ENCODE measurements at regions not wholly inside any gene's neighbourhood (a gene's known extent, or its start where the extent isn't known, plus 50 kb on each side); places are given as distances from the start of the nearest gene placed in this dataset.

DNA sequence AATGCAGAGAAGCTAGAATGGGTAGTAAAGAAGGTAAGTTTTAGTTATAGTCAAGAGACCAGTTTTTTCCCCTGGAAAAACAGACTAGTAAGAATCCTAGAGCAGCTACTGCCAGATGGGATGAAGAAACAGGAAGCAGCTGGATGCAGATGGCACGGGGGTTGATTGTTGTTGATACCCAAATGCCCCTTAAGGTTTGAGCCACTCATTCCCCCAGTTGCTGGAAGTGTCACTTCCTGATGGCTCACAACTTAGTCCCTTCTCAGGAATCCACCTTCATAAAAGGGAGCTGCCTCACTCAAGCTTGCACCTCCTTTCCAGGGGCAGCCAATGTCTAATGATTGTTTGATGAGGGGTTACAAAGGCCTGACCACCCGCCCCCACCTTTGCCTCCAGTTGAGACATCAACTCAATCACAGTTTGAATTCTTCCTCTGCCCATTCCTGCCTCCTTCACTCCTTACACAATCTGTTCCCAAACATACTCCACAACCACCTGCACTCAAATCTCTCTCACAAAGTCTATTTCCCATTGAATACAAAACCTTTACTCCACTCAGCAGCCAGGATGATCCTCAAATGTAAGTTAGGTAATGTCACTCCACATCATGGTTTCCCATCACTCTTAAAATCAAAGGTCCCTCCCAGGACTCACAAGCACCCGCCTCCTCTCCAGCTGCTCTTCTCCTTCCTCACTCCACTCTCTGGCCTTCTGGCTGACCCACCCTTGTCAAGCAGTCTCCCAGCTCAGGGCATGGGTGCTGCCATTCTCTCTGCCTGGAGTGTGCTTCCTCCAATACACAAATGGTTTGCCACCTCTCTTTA lies 450.1 kb upstream of the THBS1 start:
- DNase-seq = no peak

DNA sequence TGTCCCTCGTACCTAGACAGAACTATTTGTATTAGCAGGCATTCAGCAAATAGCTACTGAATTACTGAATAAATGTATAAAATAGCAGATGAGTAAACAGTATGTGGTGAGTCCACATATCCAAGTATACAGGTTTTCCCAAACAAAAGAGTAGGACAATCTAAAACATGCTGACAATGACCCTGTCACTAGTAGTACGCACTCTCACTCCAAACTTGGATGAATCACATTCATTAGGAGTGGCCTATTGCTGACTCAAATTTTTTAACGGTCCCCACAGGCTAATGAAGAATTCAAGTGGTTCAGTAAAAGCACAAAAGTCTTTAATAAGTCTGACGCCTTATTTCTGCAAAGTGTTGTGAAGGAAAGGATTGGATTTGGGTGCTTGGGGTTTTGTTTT lies 449.3 kb upstream of the THBS1 start:
- DNase-seq = no peak

- no peak for DNase-seq
Measured at GRCh38 chr15:39132070-39132469, 448.8 kb upstream of the THBS1 start.

DNA sequence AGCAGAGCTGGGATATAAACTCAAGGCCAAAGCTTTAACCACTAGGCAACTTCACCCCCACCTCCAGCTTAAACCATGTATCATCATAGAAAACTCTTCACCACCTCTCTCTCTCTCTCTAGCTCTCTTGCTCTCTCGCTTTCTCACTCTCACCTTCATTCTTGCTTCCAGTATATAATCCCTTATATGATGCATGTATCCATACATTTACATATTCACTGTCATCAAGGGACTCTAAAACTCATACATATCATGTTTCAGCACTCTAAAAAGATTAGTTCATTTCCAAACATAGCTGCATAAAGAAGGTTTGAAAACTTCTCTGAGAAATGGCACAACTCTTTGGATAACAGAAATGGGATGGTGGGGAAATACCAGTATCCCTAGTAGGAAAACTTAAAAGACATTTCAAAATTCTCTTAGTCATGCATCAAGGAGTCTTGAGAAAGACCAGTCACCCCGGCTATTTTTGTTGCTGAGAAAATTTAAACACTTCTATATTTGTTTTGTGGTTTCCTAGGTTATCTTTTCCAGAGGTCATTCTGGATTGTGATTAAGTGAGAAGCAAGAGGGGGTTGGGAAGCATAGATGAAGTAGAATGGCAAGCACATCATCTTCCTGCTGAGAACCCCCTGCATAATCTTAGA lies 447.8 kb upstream of the THBS1 start:
- DNase-seq = no peak

- no peak for DNase-seq
Measured at GRCh38 chr15:39134282-39134681, 446.6 kb upstream of the THBS1 start.

GRCh38 chr15:39135989-39136388 lies 444.9 kb upstream of the THBS1 start:
- no peak for DNase-seq

DNA sequence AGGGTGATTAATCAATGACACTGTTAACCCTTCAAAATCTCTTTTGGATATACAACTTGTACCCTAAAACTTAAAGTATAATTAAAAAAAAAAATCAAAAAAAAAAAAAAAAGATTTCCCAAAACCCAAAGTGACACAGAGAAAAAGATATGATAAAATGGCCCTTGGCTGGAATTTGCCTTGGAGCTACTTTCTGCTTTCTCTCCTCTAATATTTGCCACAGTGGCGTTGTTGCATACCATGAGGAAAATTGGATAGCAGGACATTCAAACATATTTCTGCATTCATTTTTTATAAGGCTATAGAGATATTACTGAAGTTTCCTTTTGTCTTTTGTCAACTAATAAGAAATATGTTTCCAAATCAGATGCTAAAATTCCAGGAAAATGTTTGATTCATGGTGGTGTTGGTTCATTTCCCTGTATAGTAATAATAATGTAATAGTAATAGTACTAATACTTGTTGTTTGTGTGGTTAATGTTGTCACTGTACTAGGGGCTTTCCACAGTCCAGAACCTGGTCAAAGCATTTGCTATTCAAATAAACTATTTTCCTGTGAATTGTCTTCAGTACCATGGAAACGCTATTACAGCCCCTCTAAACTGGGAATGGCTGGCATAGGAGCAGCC lies 441.3 kb upstream of the THBS1 start:
- DNase-seq = no peak

DNA sequence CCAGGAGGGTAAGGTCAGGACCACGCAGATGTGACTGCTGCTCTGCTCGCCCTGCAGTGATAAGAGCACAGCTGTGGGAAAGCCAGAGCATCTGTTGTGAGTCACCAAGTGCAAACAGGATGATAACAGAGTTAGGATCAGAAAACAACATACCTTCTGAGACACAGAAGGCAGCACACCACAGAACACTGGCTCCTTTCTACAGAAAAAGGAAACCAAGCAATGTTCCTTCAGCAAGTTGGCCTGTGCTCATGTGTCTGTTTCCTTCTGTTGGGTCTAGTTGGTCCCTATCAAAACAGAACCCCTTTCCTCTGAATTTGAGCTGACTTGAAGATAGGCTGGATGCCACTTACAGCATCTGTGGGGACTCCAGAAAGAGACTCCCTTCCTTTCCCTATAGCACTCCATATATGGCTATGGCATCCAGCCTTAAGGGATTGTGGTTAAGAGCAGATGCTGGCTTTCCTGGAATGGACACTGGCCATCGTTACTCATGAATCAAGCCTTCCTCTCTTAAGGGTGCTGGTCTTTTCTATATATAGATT lies 440.7 kb upstream of the THBS1 start:
- DNase-seq = no peak

DNA sequence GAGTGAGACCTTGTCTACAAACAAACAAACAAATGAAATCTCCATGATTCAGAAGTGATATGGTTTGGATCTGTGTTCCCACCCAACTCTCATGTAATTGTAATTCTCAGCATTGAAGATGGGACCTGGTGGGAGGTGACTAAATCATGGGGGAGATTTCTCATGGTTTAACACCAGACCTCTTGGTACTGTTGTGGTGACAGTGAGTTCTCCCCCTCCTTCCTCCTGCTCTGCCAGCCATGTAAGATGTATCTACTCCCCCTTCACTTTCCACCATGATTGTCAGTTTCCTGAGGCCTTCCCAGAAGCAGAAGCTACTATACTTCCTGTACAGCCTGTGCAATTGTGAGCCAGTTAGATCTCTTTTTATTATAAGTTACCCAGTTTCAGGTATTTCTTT lies 438.4 kb upstream of the THBS1 start:
- DNase-seq = no peak

DNA sequence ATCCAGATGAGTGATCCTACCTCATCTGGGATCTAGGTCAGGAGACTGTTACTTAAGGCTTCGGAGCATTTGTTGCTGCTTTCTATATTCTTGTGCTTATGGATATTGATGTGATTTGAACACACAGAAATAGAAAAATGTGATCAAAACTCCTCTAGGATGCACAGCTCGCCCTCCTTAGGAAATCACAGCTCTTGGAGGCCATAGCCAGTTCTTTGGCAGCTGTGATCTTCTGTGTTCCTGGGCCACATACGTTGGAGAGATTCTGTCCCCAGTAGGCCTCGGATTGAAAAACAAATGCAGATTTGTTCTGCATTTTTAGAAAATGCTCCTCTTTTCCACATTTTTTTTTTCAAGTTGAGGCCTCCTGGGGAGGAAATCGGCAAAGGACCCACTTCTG lies 437.4 kb upstream of the THBS1 start:
- no peak for DNase-seq

GRCh38 chr15:39144051-39144450 lies 436.8 kb upstream of the THBS1 start:
- DNase-seq = no peak

GRCh38 chr15:39144613-39145499 lies 436.0 kb upstream of the THBS1 start:
- DNase-seq = no peak

GRCh38 chr15:39145854-39146625 lies 434.8 kb upstream of the THBS1 start:
- DNase-seq = no peak

- DNase-seq = no peak
Measured at GRCh38 chr15:39149636-39150150, 431.2 kb upstream of the THBS1 start.

DNA sequence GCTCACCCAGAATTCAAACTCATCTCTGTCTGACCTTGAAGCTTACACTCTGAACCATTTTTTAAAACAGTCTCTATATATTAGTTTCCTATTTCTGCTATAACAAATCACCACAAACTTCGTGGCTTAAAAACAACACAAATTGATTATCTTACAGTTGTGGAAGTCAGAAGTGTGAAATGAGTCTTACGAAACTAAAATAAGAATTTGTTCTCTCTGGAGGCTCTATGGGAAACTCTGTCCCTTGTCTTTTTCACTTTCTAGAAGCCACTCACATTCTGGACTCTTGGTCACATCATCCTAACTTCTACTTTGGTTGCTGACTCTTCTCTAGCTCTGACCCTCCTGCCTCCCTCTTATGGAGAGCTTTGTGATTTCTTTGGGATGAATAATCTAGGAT lies 429.3 kb upstream of the THBS1 start:
- no peak for DNase-seq

DNA sequence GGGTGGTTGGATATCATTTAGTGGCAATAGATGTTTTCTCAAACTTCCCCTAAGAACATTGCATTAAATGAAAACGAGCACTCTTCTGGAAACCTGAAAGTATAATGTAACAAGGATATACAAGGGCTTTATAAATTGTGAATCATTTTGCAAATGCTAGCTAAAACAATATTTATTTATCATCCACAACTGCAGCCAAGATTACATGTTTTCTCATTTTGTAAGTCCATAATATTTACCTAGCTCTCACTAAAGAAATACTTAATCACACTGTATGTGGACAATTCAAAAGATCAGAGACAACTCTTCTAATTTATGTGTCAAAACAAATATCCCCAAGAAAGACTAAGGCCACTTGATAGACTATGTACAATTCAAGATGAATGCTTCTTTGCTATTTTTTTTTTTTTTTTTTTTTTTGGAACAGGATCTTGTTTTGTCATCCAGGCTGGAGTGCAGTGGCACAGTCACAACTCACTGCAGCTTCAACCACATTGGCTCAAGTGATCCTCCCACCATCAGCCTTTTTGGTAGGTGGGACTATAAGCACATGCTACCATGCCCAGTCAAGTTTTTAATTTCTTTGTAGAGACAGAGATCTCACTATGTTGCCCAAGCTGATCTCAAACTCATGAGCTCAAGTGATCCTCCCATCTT lies 427.7 kb upstream of the THBS1 start:
- DNase-seq = no peak

DNA sequence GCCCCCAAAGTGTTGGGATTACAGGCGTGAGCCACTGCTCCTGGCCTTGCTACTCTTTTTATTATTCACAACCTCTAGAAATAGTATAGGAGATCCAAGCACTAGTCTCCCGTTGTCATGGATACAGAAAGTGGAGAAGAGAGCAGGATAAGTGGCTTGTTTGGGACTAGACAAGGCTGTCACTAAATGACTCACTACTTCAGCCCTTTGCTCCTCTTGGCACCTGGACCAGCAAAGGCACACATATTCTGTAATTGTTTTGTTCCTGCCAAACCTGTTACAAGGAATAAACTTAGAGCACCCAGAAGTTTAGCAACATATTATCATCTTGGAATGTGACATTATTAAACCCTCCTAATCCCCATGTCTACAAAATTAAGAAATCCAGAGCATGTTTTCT lies 427.2 kb upstream of the THBS1 start:
- DNase-seq = no peak

GRCh38 chr15:39154227-39154638 lies 426.6 kb upstream of the THBS1 start:
- DNase-seq = no peak

DNA sequence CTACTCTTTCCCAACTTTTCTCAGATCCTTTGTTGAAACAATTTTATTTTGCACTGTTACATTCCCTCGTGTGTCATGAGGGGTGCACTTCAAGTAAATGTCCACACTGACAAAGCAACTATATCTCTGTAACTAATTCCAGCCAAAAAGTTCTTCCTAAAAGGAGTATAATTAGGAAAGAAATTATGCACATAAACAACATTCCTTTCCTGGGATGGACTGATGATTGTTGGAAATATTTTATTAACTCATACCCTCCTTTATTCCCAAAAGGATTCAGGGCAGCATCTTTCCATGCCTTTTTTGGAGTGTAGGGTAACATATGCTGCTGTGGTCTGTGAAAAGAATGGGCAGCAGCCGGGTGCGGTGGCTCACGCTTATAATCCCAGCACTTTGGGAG lies 426.1 kb upstream of the THBS1 start:
- no peak for DNase-seq

GRCh38 chr15:39156166-39156565 lies 424.7 kb upstream of the THBS1 start:
- DNase-seq = no peak

GRCh38 chr15:39156646-39157250 lies 424.1 kb upstream of the THBS1 start:
- DNase-seq = no peak
